ENCODE measurements at regions not wholly inside any gene's neighbourhood (a gene's known extent, or its start where the extent isn't known, plus 50 kb on each side); places are given as distances from the start of the nearest gene placed in this dataset.
"Not testable (repeated sequence)": the region's sequence is repeated elsewhere in the genome, so short reads cannot be mapped to it uniquely, and the experiment has no call there.

DNA sequence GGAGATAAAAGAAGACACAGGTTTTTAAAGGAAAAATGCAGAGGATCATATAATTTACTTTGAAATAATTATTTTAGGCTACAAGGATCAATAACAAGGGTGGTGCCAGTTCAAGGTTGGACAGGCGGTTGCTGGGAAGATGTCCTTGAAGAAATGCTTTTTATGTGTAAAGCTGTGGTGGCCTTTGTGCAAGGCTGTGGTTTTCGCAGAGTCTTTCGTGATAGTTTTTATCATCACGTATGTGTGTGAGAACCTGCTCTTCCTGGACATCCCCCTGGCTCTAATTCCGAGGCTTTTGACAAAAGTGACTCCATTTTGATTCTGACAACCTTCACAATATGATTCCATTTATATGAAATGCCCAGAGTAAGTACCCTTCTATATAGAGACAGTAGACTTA is 85.8 kb upstream of the COG2 start:
- no peak for FAIRE-seq
- DNase-seq (ENCODE audit: insufficient read length) = no peak
- TF ChIP-seq TAF1 (IDR thresholded peaks at IDR 0.05; ENCODE audit: borderline replicate concordance, low read depth, low read length) = no peak
- no peak for TF ChIP-seq POLR2A (IDR thresholded peaks at IDR 0.05; ENCODE audit: low read depth, low read length)
- TF ChIP-seq POLR2AphosphoS5 (IDR thresholded peaks at IDR 0.05; ENCODE audit: low read depth, low read length) = no peak

- no peak for FAIRE-seq
- no peak for DNase-seq (ENCODE audit: insufficient read length)
- TF ChIP-seq TAF1 (IDR thresholded peaks at IDR 0.05; ENCODE audit: borderline replicate concordance, low read depth, low read length) (no peak), POLR2AphosphoS5 (IDR thresholded peaks at IDR 0.05; ENCODE audit: low read depth, low read length) (no peak), POLR2A (IDR thresholded peaks at IDR 0.05; ENCODE audit: low read depth, low read length) (no peak)
Measured at GRCh38 chr1:230555814-230556213, 86.5 kb upstream of the COG2 start.

GRCh38 chr1:230552880-230553279 is 89.4 kb upstream of the COG2 start:
- TF ChIP-seq POLR2A (IDR thresholded peaks at IDR 0.05; ENCODE audit: low read depth, low read length) = no peak
- no peak for TF ChIP-seq POLR2AphosphoS5 (IDR thresholded peaks at IDR 0.05; ENCODE audit: low read depth, low read length)
- no peak for TF ChIP-seq TAF1 (IDR thresholded peaks at IDR 0.05; ENCODE audit: borderline replicate concordance, low read depth, low read length)
- FAIRE-seq = no peak

DNA sequence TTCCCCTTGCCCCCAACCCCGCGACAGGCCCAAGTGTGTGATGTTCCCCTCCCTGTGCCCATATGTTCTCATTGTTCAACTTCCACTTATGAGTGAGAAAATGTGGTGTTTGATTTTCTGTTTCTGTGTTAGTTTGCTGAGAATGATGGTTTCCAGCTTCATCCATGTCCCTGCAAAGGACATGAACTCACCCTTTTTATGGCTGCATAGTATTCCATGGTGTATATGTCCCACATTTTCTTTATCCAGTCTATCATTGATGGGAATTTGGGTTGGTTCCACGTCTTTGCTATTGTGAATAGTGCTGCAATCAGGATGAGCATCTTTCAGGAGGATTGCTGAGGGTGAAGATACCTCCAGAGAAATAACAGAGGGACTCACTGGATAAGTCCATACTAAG is 91.3 kb upstream of the COG2 start:
- FAIRE-seq; DNase-seq (ENCODE audit: insufficient read length): not testable (repeated sequence)

More at GRCh38 chr1:230552880-230553279, 89.4 kb upstream of the COG2 start:
- no peak for DNase-seq (ENCODE audit: insufficient read length)

GRCh38 chr1:230550428-230550827 is 91.9 kb upstream of the COG2 start:
- DNase-seq (ENCODE audit: insufficient read length) = no peak
- TF ChIP-seq TAF1 (IDR thresholded peaks at IDR 0.05; ENCODE audit: borderline replicate concordance, low read depth, low read length) (no peak), POLR2AphosphoS5 (IDR thresholded peaks at IDR 0.05; ENCODE audit: low read depth, low read length) (no peak), POLR2A (IDR thresholded peaks at IDR 0.05; ENCODE audit: low read depth, low read length) (no peak)

GRCh38 chr1:230549625-230550024 is 92.7 kb upstream of the COG2 start:
- TF ChIP-seq TAF1 (IDR thresholded peaks at IDR 0.05; ENCODE audit: borderline replicate concordance, low read depth, low read length) (no peak), POLR2AphosphoS5 (IDR thresholded peaks at IDR 0.05; ENCODE audit: low read depth, low read length) (no peak)
- DNase-seq (ENCODE audit: insufficient read length) (no peak), FAIRE-seq (no peak)

More at GRCh38 chr1:230550428-230550827, 91.9 kb upstream of the COG2 start:
- FAIRE-seq = no peak

GRCh38 chr1:230548997-230549396 is 93.3 kb upstream of the COG2 start:
- TF ChIP-seq POLR2A (IDR thresholded peaks at IDR 0.05; ENCODE audit: low read depth, low read length) = no peak
- TF ChIP-seq POLR2AphosphoS5 (IDR thresholded peaks at IDR 0.05; ENCODE audit: low read depth, low read length) = no peak
- no peak for TF ChIP-seq TAF1 (IDR thresholded peaks at IDR 0.05; ENCODE audit: borderline replicate concordance, low read depth, low read length)
- DNase-seq (ENCODE audit: insufficient read length) = no peak
- FAIRE-seq = no peak

DNA sequence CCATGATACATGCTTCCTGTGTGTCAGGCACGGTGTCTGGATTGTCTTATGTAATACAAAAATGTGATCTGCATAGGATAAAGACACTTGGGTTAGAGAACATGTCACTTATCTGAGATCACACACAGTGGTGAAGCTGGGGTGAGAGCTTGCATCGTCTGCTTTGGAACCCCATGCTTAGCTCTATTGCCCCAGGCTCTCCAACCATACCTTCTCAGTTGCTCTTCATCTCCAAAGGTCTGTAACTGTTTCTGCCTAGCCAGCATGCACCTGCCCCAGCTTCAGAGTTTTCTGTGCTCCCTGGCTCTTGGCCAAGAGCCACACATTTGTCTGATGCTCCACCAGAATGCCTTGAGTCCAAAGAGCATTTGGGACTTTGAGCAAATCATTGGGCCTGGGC is 93.9 kb upstream of the COG2 start:
- TF ChIP-seq POLR2AphosphoS5 (IDR thresholded peaks at IDR 0.05; ENCODE audit: low read depth, low read length) (no peak), TAF1 (IDR thresholded peaks at IDR 0.05; ENCODE audit: borderline replicate concordance, low read depth, low read length) (no peak), POLR2A (IDR thresholded peaks at IDR 0.05; ENCODE audit: low read depth, low read length) (no peak)
- no peak for DNase-seq (ENCODE audit: insufficient read length)
- FAIRE-seq = no peak

GRCh38 chr1:230545181-230545580 is 97.1 kb upstream of the COG2 start:
- DNase-seq (ENCODE audit: insufficient read length) (no peak), FAIRE-seq (no peak)
- TF ChIP-seq TAF1 (IDR thresholded peaks at IDR 0.05; ENCODE audit: borderline replicate concordance, low read depth, low read length) (no peak), POLR2AphosphoS5 (IDR thresholded peaks at IDR 0.05; ENCODE audit: low read depth, low read length) (no peak), POLR2A (IDR thresholded peaks at IDR 0.05; ENCODE audit: low read depth, low read length) (no peak)

GRCh38 chr1:230544758-230545157 is 97.5 kb upstream of the COG2 start:
- DNase-seq (ENCODE audit: insufficient read length) = no peak
- no peak for FAIRE-seq
- TF ChIP-seq POLR2A (IDR thresholded peaks at IDR 0.05; ENCODE audit: low read depth, low read length) = no peak
- no peak for TF ChIP-seq POLR2AphosphoS5 (IDR thresholded peaks at IDR 0.05; ENCODE audit: low read depth, low read length)
- TF ChIP-seq TAF1 (IDR thresholded peaks at IDR 0.05; ENCODE audit: borderline replicate concordance, low read depth, low read length) = no peak

GRCh38 chr1:230543085-230543484 is 99.2 kb upstream of the COG2 start:
- no peak for DNase-seq (ENCODE audit: insufficient read length)
- TF ChIP-seq POLR2AphosphoS5 (IDR thresholded peaks at IDR 0.05; ENCODE audit: low read depth, low read length) (no peak), POLR2A (IDR thresholded peaks at IDR 0.05; ENCODE audit: low read depth, low read length) (no peak), TAF1 (IDR thresholded peaks at IDR 0.05; ENCODE audit: borderline replicate concordance, low read depth, low read length) (no peak)
- no peak for FAIRE-seq

DNA sequence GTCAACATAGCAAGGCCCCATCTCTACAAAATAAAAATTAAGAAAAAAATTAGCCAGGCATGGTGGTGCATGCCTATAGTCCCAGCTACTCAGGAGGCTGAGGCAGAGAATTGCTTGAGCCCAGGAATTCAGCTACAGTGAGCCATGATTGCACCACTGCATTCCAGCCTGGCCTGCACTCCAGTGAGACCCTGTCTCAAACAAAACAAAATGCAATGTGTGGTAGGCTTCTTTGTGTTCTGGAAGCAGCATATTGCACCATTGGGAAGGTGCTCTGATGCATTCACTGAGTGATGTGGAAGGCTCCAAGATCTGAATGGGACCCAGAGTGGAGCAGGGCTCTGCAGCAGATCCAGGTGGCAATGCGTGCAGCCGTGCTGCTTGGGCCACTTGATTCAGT is 99.6 kb upstream of the COG2 start:
- no peak for FAIRE-seq
- TF ChIP-seq TAF1 (IDR thresholded peaks at IDR 0.05; ENCODE audit: borderline replicate concordance, low read depth, low read length) (no peak), POLR2AphosphoS5 (IDR thresholded peaks at IDR 0.05; ENCODE audit: low read depth, low read length) (no peak), POLR2A (IDR thresholded peaks at IDR 0.05; ENCODE audit: low read depth, low read length) (no peak)
- DNase-seq (ENCODE audit: insufficient read length) = no peak

DNA sequence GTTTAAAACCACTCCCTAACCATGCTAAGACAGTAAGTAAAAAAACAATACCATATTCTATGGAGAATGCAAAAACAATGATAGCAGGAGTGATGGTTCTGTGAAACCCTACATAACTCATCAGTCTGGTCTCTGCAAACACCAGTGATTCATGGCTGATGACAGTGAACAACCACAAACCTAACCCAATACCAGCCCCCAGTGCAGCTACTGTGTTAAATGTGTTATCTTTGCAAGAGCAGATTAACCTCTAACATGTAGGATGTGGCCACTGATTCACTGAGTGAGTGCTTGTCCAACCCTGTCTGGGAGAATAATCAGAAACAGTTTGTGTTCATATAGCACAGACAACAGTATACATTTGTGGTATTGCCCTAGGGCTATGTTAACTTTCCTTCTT is 100.2 kb upstream of the COG2 start:
- no peak for TF ChIP-seq TAF1 (IDR thresholded peaks at IDR 0.05; ENCODE audit: borderline replicate concordance, low read depth, low read length)
- no peak for TF ChIP-seq POLR2A (IDR thresholded peaks at IDR 0.05; ENCODE audit: low read depth, low read length)
- TF ChIP-seq POLR2AphosphoS5 (IDR thresholded peaks at IDR 0.05; ENCODE audit: low read depth, low read length) = no peak
- no peak for DNase-seq (ENCODE audit: insufficient read length)
- FAIRE-seq = no peak
